GM18526 (cell line): ENCODE measurements at regions not wholly inside any gene's neighbourhood (a gene's known extent, or its start where the extent isn't known, plus 50 kb on each side); places are given as distances from the start of the nearest gene placed in this dataset.

ENCODE experiments used
- POLR2A ChIP-seq: IDR thresholded peaks from 3 replicates; pipeline ENCODE4 v1.6.1; 2011; ENCODE audit not compliant: insufficient read length; ENCODE audit errors: extremely low read depth

- TF ChIP-seq POLR2A: no peak
Measured at GRCh38 chr2:8442833-8443486, 238.9 kb upstream of the ID2 start.

- no peak for TF ChIP-seq POLR2A
Measured at GRCh38 chr2:8445580-8445979, 236.3 kb upstream of the ID2 start.

GRCh38 chr2:8447610-8448221 lies 234.1 kb upstream of the ID2 start:
- TF ChIP-seq POLR2A: no peak

GRCh38 chr2:8448824-8449556 lies 232.9 kb upstream of the ID2 start:
- no peak for TF ChIP-seq POLR2A

- no peak for TF ChIP-seq POLR2A
Measured at GRCh38 chr2:8451273-8451672, 230.6 kb upstream of the ID2 start.

GRCh38 chr2:8452296-8452695 lies 229.6 kb upstream of the ID2 start:
- no peak for TF ChIP-seq POLR2A

- TF ChIP-seq POLR2A: no peak
Measured at GRCh38 chr2:8452979-8453903, 228.6 kb upstream of the ID2 start.

- TF ChIP-seq POLR2A: no peak
Measured at GRCh38 chr2:8453904-8454302, 228.0 kb upstream of the ID2 start.

GRCh38 chr2:8454797-8455196 lies 227.1 kb upstream of the ID2 start:
- no peak for TF ChIP-seq POLR2A

- TF ChIP-seq POLR2A: no peak
Measured at GRCh38 chr2:8455236-8456150, 226.4 kb upstream of the ID2 start.

GRCh38 chr2:8456151-8457091 lies 225.4 kb upstream of the ID2 start:
- no peak for TF ChIP-seq POLR2A

GRCh38 chr2:8457092-8457481 lies 224.8 kb upstream of the ID2 start:
- TF ChIP-seq POLR2A: no peak
